HG03571 (cell line): ENCODE measurements at regions not wholly inside any gene's neighbourhood (a gene's known extent, or its start where the extent isn't known, plus 50 kb on each side); places are given as distances from the start of the nearest gene placed in this dataset.
"Not testable (repeated sequence)": the region's sequence is repeated elsewhere in the genome, so short reads cannot be mapped to it uniquely, and the experiment has no call there.

Experiments
- ATAC-seq: cut with Tn5 transposase; IDR thresholded peaks from one replicate; pipeline ENCODE4 v1.9.1; 2021; ENCODE audit not compliant: unreplicated experiment

DNA sequence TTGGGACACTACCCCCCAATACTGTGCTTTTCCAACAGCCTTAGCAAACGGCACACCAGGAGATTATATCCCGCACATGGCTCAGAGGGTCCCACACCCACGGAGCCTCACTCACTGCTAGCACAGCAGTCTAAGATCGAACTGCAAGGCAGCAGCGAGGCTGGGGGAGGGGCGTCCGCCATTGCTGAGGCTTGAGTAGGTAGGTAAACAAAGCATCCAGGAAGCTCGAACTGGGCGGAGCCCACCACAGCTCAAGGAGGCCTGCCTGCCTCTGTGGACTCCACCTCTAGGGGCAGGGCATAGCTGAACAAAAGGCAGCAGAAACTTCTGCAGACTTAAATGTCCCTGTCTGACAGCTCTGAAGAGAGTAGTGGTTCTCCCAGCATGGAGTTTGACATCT is 447.3 kb upstream of the RAB6C start:
- not testable (repeated sequence) for ATAC-seq

DNA sequence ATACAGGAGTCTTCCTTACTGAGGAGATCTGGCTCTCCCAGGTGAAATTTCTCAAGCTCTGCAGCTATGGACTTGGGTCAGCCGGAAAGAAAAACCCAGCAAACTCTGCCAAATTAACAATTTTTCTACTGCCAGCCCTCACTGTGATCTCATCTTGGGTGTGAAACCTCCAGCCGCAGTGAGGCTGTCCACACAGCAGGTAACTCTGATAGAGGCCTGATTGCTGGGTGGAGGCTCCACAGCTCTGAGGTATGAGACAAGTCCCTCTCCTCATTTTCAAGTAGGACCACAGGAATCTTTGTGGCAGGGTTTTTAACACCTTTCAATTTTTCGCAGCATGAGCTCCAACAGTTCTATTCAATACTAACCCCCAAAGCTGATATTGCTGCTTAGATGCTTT is 430.6 kb upstream of the RAB6C start:
- no peak for ATAC-seq

GRCh38 chr2:129550536-129550935 is 428.9 kb upstream of the RAB6C start:
- ATAC-seq = no peak

GRCh38 chr2:129554373-129554772 is 425.1 kb upstream of the RAB6C start:
- ATAC-seq = no peak

DNA sequence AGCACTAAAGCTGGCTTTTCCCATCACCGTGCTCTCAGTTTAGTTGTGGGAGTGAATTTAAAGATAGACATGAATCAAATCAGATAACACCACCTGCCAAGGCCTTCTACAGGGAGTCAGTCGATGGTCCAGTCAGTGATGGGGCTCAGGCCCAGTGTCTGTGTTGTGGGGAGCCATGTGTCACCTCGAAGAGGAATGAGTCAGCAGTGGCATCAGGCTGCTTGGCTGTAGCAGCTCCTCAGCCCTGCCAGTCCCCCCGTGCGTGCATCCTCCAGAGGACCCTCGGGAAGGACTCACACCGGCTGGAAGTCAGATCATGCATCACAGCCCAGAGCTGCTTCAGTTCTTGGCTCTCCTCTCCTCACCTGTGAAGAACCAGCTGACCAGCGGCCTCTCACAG is 420.4 kb upstream of the RAB6C start:
- ATAC-seq = no peak

DNA sequence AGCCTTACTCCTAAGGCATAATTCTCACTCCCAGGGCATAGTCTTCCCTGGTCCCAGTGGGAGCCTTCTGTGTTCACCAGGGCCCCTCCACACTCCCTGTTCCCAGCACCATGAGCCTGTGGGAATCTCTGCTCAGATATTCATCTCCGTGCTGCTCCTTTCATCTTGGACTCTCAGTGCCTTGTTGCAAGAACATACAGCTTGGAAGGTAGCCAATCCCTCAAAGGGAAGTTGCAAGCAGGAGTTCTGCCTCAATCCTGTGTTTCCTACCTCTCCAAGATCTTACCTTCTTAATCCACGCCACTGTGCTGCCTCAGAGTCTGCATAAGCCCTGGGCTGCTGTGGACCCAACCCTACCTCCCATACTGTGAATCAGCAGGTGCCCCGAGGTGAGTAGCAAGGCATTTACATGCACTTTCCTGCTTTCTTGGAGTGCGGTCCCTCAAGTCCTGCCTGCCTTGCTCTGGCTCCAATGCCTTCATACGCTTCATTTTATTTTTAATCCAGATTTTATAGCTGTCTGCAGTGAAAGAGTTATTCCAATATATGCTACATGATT is 413.8 kb upstream of the RAB6C start:
- no peak for ATAC-seq

DNA sequence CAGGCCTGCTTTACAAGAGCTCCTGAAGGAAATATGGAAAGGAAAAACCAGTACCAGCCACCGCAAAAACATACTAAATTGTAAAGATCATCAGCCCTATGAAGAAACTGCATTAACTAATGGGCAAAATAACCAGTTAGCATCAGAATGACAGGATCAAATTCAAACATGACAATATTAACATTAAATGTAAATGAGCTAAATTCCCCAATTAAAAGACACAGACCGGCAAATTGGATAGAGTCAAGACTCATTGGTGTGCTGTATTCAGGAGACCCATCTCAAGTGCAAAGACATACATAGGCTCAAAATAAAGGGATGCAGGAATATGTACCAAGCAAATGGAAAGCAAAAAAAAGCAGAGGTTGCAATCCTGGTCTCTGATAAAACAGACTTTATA is 408.7 kb upstream of the RAB6C start:
- ATAC-seq = not testable (repeated sequence)

- no peak for ATAC-seq
Measured at GRCh38 chr2:129575431-129575830, 404.0 kb upstream of the RAB6C start.

- no peak for ATAC-seq
Measured at GRCh38 chr2:129575880-129576279, 403.6 kb upstream of the RAB6C start.

DNA sequence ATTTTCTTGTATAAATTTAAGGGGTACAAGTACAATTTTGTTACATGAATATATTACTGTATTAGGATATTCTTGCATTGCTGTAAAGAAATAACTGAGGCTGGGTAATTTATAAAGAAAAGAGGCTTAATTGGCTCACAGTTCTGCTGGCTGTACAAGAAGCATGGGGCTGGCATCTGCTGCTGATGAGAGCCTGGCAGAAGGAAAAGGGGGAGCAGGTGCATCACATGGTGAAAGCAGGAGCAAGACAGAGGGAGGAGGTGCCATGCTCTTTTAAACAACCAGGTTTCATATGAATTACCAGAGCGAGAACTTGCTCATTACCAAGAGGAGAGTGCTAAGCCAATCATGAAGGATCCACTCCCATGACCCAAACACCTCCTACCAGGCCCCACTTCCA is 399.5 kb upstream of the RAB6C start:
- no peak for ATAC-seq

GRCh38 chr2:129585760-129586159 is 393.7 kb upstream of the RAB6C start:
- no peak for ATAC-seq

DNA sequence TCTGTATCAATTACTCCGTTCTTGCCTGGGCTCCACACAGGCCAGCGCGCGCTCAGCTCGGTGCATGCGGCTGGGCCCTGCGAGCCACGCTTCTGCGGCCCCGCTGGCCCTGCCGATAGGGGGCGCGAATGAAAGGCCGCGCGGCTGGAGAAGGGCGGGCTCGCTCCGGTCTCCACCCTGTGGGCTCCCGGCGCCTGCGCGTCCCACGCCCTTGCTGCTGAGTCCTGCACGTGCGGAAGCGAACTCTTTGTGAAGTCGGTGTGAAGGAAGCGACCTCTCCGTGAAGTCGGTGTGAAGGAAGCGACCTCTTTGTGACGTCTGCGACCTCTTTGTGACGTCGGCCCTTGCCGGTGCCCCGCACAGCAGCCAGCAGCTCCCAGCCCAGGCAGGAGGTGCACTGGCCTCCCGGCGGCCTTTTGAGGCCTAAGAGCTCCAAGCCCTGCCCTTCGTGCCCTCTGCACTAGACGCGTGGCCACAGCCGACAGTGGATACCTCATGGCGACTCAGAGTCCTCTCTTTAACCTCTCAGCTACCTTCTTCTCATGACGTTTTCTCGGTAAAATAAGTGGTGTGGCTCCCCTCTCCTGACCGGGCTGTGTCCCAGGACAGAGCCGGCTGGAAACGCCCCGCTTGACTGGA is 391.9 kb upstream of the RAB6C start:
- no peak for ATAC-seq

DNA sequence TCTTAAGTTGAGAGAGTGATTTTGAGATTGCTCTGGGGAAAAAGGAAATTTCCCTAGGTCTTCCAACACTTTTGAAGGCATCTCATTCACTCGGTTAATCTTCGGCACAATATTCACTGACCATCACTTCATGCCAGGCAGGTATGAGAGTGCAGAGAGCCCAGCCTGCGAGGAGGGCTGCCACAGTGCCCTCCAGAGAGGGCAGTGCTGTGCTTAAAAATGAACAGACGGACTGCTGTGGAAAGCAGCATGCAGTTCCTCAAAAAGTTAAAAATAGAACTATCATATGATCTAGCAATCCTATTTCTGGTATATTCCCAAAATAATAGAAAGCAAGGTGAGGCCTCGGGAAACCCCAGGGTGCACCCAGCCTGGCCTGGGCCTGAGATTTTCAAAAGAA is 374.9 kb upstream of the RAB6C start:
- ATAC-seq = no peak

GRCh38 chr2:129605646-129606045 is 373.8 kb upstream of the RAB6C start:
- ATAC-seq = no peak

- no peak for ATAC-seq
Measured at GRCh38 chr2:129606496-129607270, 372.8 kb upstream of the RAB6C start.

DNA sequence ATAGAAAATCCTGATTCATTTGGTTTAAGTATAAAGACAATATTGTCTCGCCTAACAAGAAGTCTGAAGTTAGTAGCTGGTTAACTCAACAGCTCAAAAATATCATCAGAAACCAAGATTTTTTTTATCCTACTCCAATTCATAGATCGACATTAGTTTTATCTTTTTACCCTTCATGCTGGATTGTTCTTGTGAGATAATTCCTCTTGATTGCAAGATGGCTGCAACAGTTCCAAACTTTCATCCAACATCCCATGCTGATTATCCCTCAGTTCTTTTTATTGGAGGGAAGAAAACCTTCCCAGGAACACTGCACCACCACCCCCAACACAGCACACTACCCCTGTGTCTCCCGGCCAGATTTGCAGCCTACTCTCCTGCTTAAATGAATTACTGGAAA is 370.2 kb upstream of the RAB6C start:
- no peak for ATAC-seq

GRCh38 chr2:129610766-129611165 is 368.7 kb upstream of the RAB6C start:
- no peak for ATAC-seq

DNA sequence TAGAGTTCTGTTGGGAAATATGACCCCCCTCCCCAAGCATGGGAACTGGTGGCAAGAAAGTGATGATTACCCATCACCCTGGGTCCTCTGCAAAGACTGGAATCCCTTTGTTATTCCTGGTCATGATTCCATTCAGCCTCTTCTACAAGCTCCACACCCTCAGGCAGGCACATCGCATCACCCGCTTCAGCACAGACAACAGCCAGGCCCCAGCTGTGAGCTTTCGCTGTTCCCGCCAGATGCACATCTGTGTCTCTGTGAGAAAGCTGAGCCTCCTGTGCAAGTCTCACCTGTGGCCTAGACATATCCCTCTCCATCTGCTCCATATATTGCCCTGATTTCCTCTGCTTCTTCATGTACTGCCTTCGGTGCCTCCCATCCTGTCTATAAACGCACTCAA is 368.0 kb upstream of the RAB6C start:
- ATAC-seq = no peak

DNA sequence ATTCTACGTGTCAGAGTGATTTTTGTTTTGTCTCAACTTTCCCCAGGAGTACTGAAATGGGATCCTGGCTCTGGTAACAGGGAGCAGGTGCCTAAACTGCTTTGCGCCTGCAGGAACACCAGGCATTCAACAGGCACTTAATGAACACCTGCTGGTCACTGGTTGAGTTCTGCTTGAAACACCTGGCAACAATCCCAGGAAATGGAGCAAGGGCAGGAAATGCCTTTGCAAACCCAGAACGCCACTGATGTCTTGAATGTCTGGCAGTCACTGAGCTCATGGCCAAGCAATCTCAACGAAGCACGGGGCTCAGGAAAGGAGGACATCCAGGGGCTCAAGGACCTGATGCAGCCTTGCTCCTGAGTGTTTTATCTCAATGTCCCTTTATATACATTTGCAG is 360.0 kb upstream of the RAB6C start:
- no peak for ATAC-seq

GRCh38 chr2:129620411-129620810 is 359.1 kb upstream of the RAB6C start:
- ATAC-seq = no peak

GRCh38 chr2:129623783-129624182 is 355.7 kb upstream of the RAB6C start:
- no peak for ATAC-seq

GRCh38 chr2:129627437-129627836 is 352.0 kb upstream of the RAB6C start:
- no peak for ATAC-seq
